ENCODE measurements at regions not wholly inside any gene's neighbourhood (a gene's known extent, or its start where the extent isn't known, plus 50 kb on each side); places are given as distances from the start of the nearest gene placed in this dataset.

DNA sequence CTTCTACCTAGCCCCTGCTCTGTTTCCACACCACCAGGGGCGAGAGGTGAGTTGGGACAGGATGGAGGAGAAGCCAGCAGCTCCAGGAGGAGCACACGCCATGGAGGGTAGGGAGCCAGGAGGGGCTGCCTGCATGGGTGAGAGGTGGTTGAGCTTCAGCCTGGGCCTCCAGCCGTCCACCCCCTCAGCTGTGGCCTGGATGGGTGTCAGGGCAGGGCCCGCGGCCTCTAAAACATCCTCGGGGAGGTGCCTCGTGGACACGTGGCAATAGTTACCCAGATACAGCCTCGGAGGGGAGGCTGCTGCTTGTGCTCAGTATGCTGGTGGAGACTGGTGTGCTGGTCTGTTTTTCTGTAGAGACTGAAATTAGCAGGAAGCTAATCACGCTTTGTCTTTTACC lies 104.7 kb upstream of the GSE1 start:
- no peak for ATAC-seq (ENCODE audit: low read depth)
- H4K8ac ChIP-seq (ENCODE audit: low read depth in 2 of 2, low read length in 2 of 2): no peak overlapping the region
- no peaks in the 10 kb centered on the region for H3K27me3 ChIP-seq (ENCODE audit: control insufficient read depth, insufficient read depth, low read length)
- no peak overlapping the region for H3K4me3 ChIP-seq (ENCODE audit: insufficient read depth, low read depth, low read length)
- no peak overlapping the region for H3K4me2 ChIP-seq (ENCODE audit: low read depth, low read length)
- intact Hi-C loops (cut with micrococcal nuclease): no loop called here
- H3K9me3 ChIP-seq (ENCODE audit: control insufficient read depth, insufficient read depth, low read length): no peaks in the 10 kb centered on the region
- H3K56ac ChIP-seq (ENCODE audit: extremely low read depth, insufficient read depth, low read length): no peak overlapping the region
- no peaks in the 10 kb centered on the region for H3K36me3 ChIP-seq (ENCODE audit: control insufficient read depth, insufficient read depth, low read length)
- H3K4me1 ChIP-seq (ENCODE audit: control insufficient read depth, insufficient read depth, low read length): peaks cover 14% of the 10 kb centered on the region
- no peak overlapping the region for H2BK120ac ChIP-seq (ENCODE audit: low read depth, low read length)
- no peak overlapping the region for H2BK15ac ChIP-seq (ENCODE audit: low read depth, low read length)
- H3K9ac ChIP-seq (ENCODE audit: low read depth, low read length): no peak overlapping the region
- dilution Hi-C loops (cut with HindIII; ENCODE audit: low sequenced_read_pairs, unreplicated experiment): no loop called here
- 100% methylated on average over 1 of the region's 10 CpGs; no CpG with 5 or more reads in 1 of the 2 experiments for WGBS, 2 experiments (ENCODE audit: extremely low coverage in 2 of 2, insufficient read length in 1 of 2)
- no peak overlapping the region for H3K18ac ChIP-seq (ENCODE audit: low read depth, low read length)
- CTCF ChIA-PET: interaction anchor here (0.5 kb wide), 1 partner anchor 89 kb away, joined by 4 read pairs; no protein-coding TSS in a partner anchor
- H4K5ac ChIP-seq (ENCODE audit: low read depth, low read length): no peak overlapping the region
- no peak overlapping the region for H2BK20ac ChIP-seq (ENCODE audit: low read depth, low read length)
- no peak overlapping the region for H2AFZ ChIP-seq (replicated peaks; ENCODE audit: low read length, poor library complexity)
- H3K14ac ChIP-seq (replicated peaks; ENCODE audit: low read depth, low read length): no peak overlapping the region
- in situ Hi-C loops (cut with MboI; ENCODE audit: low sequenced_read_pairs): no loop called here
- H3K79me1 ChIP-seq (ENCODE audit: low read depth in 1 of 2, low read length in 2 of 2): peaks cover 2 to 25% of the 10 kb centered on the region in 2 experiments; a peak in 3 of 4 replicates
- no peak overlapping the region for H2AK9ac ChIP-seq (replicated peaks; ENCODE audit: low read depth, low read length, poor library complexity)
- H3K27ac ChIP-seq (ENCODE audit: insufficient read depth, low read length): no peak overlapping the region
- no peak overlapping the region for H4K91ac ChIP-seq (ENCODE audit: insufficient read depth, low read depth, low read length)
- POLR2A ChIA-PET (ENCODE audit: unreplicated experiment): no interaction called here
- no peak for DNase-seq
- BruUV-seq (replicated peaks): no TSS peak
- peaks cover 18% of the 10 kb centered on the region for H4K20me1 ChIP-seq (ENCODE audit: insufficient read depth, low read length)
- H2BK5ac ChIP-seq (ENCODE audit: low read depth, low read length, poor library complexity, severe bottlenecking): no peak overlapping the region
- no peak for TF ChIP-seq RAD21 (IDR thresholded peaks at IDR 0.05; ENCODE audit: low read length)
- TF ChIP-seq MAZ (IDR thresholded peaks at IDR 0.05; ENCODE audit: borderline replicate concordance, low read depth, low read length): no peak
- TF ChIP-seq CEBPB (IDR thresholded peaks at IDR 0.05; ENCODE audit: low read depth, low read length): no peak
- no peak for TF ChIP-seq ELK1 (IDR thresholded peaks at IDR 0.05; ENCODE audit: borderline replicate concordance, low read depth, low read length)
- no peak for TF ChIP-seq NFE2L2 (IDR thresholded peaks at IDR 0.05; ENCODE audit: low read depth, low read length)
- TF ChIP-seq FOS (IDR thresholded peaks at IDR 0.05; ENCODE audit: low read depth, low read length): no peak
- no peak for TF ChIP-seq BHLHE40 (IDR thresholded peaks at IDR 0.05; ENCODE audit: low read depth, low read length)
- no peak for TF ChIP-seq RFX5 (IDR thresholded peaks at IDR 0.05; ENCODE audit: low read depth, low read length)
- TF ChIP-seq, protein P1, sequence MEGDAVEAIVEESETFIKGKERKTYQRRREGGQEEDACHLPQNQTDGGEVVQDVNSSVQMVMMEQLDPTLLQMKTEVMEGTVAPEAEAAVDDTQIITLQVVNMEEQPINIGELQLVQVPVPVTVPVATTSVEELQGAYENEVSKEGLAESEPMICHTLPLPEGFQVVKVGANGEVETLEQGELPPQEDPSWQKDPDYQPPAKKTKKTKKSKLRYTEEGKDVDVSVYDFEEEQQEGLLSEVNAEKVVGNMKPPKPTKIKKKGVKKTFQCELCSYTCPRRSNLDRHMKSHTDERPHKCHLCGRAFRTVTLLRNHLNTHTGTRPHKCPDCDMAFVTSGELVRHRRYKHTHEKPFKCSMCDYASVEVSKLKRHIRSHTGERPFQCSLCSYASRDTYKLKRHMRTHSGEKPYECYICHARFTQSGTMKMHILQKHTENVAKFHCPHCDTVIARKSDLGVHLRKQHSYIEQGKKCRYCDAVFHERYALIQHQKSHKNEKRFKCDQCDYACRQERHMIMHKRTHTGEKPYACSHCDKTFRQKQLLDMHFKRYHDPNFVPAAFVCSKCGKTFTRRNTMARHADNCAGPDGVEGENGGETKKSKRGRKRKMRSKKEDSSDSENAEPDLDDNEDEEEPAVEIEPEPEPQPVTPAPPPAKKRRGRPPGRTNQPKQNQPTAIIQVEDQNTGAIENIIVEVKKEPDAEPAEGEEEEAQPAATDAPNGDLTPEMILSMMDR (conservative IDR thresholded peaks at IDR 0.05; ENCODE audit: low read depth, low read length): no peak
- TF ChIP-seq RCOR1 (IDR thresholded peaks at IDR 0.05; ENCODE audit: insufficient replicate concordance, low read length): no peak
- no peak for TF ChIP-seq POLR2A (IDR thresholded peaks at IDR 0.05; ENCODE audit: low read depth, low read length)
- no peak for TF ChIP-seq MAFK (IDR thresholded peaks at IDR 0.05; ENCODE audit: low read depth, low read length)
- TF ChIP-seq, protein P2, sequence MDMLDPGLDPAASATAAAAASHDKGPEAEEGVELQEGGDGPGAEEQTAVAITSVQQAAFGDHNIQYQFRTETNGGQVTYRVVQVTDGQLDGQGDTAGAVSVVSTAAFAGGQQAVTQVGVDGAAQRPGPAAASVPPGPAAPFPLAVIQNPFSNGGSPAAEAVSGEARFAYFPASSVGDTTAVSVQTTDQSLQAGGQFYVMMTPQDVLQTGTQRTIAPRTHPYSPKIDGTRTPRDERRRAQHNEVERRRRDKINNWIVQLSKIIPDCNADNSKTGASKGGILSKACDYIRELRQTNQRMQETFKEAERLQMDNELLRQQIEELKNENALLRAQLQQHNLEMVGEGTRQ (IDR thresholded peaks at IDR 0.05; ENCODE audit: low read depth, low read length): no peak
- TF ChIP-seq MXI1 (IDR thresholded peaks at IDR 0.05; ENCODE audit: borderline replicate concordance, low read depth, low read length): no peak
- TF ChIP-seq SMC3 (IDR thresholded peaks at IDR 0.05; ENCODE audit: low read depth, low read length): no peak
- no peak overlapping the region for H3K4ac ChIP-seq (ENCODE audit: low read depth, low read length)
- H3K23ac ChIP-seq (ENCODE audit: low read depth, low read length): no peak overlapping the region
- H2AK5ac ChIP-seq (ENCODE audit: low read depth, low read length): no peak overlapping the region
- peaks cover 4% of the 10 kb centered on the region; the same call in 1 of the 2 replicates for H3K9me1 ChIP-seq (ENCODE audit: insufficient read depth, low read length)

Measured in IMR-90 (cell line).